Keratinocyte (primary cell): ENCODE measurements at regions not wholly inside any gene's neighbourhood (a gene's known extent, or its start where the extent isn't known, plus 50 kb on each side); places are given as distances from the start of the nearest gene placed in this dataset.

Source experiments
- CTCF ChIP-seq, 3 experiments: IDR thresholded peaks in 1 of 3; conservative IDR thresholded peaks in 1 of 3; optimal IDR thresholded peaks in 1 of 3; 2 replicates in 2 of 3; 3 replicates in 1 of 3; pipeline versions ENCODE3 to v1.5.1; 2011; ENCODE audit warnings: low read length in 3 of 3, mild to moderate bottlenecking in 3 of 3, moderate library complexity in 2 of 3, control low read depth in 1 of 3, inconsistent platforms in 1 of 3; ENCODE audit not compliant: insufficient read depth in 2 of 3; ENCODE audit errors: extremely low read depth in 1 of 3
- EZH2 ChIP-seq: IDR thresholded peaks from one replicate; pipeline ENCODE4 v1.6.1; 2012; ENCODE audit warnings: inconsistent platforms, mild to moderate bottlenecking, low read length, moderate library complexity

- TF ChIP-seq CTCF (optimal IDR thresholded peaks at IDR 0.05 in 1 of 3, IDR thresholded peaks at IDR 0.05 in 1 of 3, conservative IDR thresholded peaks at IDR 0.05 in 1 of 3; ENCODE audit: extremely low read depth in 1 of 3, insufficient read depth in 2 of 3, low read length in 3 of 3) (no peak), EZH2 (no peak)
These were observed 158.1 kb upstream of the B3GAT2 start for GRCh38 chr6:71114986-71115385.
